HG03565 (cell line): ENCODE measurements at regions not wholly inside any gene's neighbourhood (a gene's known extent, or its start where the extent isn't known, plus 50 kb on each side); places are given as distances from the start of the nearest gene placed in this dataset.
"Not testable (repeated sequence)": the region's sequence is repeated elsewhere in the genome, so short reads cannot be mapped to it uniquely, and the experiment has no call there.

Experiments
- ATAC-seq: cut with Tn5 transposase; IDR thresholded peaks from one replicate; pipeline ENCODE4 v1.9.1; 2021; ENCODE audit warnings: mild to moderate bottlenecking, moderate library complexity; ENCODE audit not compliant: unreplicated experiment

GRCh38 chr9:25472085-25472607, 206.1 kb downstream of the TUSC1 start:
- ATAC-seq: no peak

DNA sequence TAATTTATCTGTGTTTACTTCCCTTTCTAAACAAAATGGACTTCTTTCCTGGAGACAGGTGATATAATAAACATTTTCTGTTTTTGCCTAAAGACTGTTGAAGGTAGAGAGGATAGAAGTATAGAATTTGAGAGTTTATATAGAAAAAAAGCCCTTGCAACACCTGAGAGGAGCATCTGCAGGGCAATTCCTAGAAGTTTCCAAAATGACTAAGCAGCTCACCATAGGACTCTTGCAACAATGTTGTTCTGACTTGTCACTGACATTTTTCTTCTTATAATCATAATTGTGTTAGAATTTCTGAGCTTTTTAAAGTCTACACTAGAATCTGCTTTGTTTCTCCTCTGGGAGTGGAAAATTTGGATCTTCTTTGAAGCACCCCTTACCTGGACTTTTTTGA, 216.8 kb downstream of the TUSC1 start:
- no peak for ATAC-seq

DNA sequence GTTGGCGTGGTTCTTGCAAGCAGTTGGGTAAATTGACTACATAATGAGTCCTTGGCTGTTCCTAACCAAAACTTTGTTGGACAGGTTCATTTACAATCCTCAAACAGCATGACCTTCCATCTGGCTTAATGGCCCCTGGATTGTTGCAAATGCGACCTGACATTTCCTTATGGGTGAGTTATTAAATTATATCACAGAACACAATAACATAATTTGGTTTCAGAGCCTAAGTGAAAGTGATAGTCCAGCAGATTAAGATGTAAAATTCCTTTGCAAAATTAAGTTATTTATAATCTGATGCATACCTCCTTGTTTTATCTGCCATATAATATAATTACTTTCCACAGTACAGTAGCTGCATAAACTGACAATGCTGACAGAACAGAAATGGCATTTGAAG, 224.4 kb downstream of the TUSC1 start:
- no peak for ATAC-seq

DNA sequence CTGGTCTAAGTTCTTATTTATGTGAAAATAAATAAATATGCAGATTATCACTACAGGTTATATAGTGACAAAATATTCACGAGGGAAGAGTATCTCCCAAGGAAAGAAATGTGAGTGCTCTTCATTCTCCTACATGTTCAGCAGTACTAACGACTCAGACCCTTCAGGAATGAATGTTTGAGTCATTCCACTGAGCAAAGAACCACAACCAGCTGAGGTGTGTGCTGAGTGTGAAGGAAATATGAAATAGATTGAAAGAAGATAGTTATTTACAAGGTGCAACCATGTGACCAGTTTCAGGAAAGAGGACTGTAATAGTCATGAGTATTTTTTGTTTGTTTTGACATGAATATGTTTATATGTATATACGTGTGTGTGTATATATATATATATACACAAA, 228.7 kb downstream of the TUSC1 start:
- no peak for ATAC-seq

DNA sequence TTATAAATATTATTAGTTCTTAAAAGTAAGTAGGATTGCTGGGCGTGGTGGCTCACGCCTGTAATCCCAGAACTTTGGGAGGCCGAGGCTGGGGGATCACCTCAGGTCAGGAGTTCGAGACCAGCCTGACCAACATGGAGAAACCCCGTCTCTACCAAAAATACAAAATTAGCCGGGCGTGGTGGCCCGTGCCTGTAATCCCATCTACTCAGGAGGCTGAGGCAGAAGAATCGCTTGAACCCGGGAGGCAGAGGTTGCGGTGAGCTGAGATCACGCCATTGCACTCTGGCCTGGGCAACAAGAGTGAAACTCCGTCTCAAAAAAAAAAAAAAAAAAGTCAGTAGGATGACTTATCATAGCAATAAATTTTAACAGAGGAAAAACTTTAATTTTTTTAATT, 232.5 kb downstream of the TUSC1 start:
- not testable (repeated sequence) for ATAC-seq

GRCh38 chr9:25442526-25442925, 235.7 kb downstream of the TUSC1 start:
- ATAC-seq: no peak

DNA sequence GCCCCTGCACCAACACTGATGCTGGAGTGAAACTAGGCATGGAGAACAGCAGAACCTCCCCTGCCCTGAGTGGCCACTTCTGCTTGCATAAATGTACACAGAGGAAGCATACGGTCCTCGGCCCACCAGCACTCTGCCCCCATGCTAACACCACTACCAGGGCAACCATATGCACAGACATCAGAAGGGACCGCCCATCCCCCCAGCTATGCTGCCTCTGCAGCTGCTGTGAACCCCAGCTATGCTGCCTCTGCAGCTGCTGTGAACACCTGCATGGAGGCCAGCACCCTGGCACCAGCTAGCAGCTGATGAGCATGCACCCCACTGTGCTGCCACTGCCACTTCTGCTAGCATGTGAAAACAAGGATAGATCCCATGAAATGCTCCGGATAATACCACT, 250.3 kb downstream of the TUSC1 start:
- no peak for ATAC-seq

GRCh38 chr9:25427290-25427689, 251.0 kb downstream of the TUSC1 start:
- ATAC-seq: no peak

GRCh38 chr9:25421560-25421959, 256.7 kb downstream of the TUSC1 start:
- no peak for ATAC-seq

GRCh38 chr9:25418974-25419373, 259.3 kb downstream of the TUSC1 start:
- no peak for ATAC-seq

DNA sequence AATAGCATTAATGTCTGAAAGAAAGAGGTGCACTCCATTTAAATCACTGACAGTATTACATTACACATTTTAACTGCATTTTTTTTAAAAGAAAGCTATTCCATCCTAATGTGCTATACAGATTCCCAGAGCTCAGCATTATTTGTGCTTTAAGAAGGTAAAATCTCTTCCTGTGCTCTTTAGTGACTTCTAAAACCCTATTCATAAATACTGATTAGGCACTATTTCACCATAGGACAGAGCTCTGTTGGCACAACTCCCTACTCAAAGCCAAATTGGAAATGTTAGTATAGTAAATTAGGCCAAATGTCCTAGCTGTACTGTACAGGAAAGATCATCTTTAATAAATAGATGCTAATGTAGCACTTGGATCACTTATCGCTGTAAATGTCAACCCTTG, 262.5 kb downstream of the TUSC1 start:
- no peak for ATAC-seq

DNA sequence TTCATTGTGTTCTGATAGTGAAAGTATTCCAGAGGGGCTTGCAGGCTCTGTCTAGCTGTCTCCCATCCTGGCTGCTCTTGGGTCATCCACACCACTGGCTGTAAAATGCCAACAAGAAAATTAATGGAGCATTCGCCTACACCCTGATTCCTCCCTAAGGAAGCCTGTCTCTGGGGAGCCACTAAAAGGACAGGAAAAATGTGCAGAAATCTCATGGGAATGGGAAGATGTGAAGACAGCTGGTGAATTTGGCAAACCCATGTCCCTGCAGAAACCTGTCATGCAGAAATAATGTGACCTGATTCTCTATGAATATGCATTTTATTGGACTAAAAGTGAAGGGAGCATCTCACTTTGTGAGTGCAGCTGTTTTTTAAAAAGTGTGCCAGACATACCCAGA, 265.6 kb downstream of the TUSC1 start:
- no peak for ATAC-seq

GRCh38 chr9:25397746-25398145, 280.5 kb downstream of the TUSC1 start:
- no peak for ATAC-seq

GRCh38 chr9:25396828-25397227, 281.4 kb downstream of the TUSC1 start:
- no peak for ATAC-seq

DNA sequence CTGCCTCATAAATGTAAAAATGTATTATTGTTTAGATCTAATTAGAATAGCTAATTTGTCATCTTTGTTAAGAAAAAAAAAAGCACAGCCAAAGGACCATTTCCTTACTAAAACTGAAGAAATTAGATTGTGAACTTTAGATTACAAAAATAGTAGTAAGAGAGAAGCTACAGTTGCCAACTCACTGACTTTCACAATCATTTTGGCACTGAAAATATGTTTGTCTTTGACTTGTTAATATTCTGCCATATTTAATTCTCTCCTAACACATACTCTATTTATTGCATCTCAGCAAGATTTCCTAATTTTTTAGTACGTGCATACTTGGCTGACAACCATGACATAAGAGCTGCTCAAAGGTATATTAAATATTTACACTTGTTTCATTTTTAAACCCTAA, 297.1 kb downstream of the TUSC1 start:
- no peak for ATAC-seq

DNA sequence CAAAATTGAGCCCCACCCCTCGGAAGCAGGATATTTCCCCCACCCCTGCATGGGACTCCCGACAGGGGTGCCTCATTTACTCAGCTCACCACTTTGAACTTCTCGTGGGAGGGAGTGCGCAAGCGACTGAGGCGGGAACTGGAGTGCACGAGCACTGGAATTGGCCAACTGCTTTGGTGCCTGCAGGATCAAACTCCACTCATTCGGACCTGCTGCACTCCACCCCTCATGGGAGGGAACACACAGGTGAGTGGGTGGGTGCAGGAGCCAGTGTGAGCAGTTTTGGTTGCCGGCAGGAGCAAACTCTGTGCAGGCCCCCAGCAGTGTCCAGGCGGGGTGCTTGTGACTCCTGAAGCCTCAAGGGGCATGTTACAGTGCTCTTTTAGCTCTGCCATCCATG, 301.2 kb downstream of the TUSC1 start:
- no peak for ATAC-seq

DNA sequence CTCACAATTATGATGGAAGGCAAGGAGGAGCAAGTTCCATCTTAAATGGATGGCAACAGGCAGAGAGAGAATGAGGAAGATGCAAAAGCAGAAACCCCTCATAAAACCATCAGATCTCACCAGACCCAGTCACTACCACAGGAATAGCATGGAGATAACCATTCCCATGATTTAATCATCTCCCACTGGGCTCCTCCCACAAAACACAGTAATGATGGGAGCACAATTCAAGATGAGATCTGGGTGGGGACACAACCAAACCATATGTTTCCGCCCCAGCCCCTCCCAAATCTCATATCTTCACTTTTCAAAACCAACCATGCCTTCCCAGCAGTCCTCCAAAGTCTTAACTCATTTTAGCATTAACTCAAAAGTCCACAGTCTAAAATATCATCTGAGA, 304.0 kb downstream of the TUSC1 start:
- no peak for ATAC-seq

DNA sequence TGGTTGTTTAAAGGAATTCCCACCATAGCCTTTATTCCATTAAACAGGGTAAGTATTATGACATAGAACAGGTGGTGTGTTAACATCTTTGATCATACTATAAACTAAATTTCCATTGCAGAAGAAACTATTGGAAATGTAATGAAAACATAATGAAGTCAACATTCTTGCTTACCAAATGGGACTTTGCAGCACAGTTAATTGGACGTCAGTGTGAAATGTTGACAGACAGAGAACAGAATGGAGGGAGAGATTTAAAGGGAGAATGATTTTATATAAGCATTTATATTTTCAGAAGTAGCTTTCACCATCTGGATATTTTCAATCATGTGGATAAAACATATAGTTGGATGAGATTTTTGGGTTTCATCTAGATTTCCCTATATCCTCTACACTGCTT, 311.3 kb downstream of the TUSC1 start:
- ATAC-seq: no peak

DNA sequence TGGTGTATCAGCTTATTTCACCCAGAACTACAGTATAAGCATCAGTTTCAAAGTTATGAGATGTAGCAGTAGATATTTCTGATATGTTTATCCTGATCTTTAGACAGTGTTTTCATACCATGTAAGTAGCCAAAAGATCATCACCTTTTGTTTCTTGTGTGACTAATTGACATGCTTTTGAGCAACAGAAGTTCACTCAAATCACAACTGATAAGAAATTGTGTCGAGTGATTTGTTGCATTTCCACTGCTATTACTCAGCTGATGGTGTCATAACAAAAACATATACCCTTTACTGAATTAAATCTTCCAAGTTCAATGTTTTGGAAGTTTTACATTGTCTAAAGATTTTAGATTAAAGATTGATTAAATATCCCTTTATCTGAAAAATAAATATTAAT, 324.5 kb downstream of the TUSC1 start:
- no peak for ATAC-seq

- no peak for ATAC-seq
These were observed 328.2 kb downstream of the TUSC1 start for GRCh38 chr9:25350011-25350410.

- ATAC-seq: no peak
These were observed 356.1 kb downstream of the TUSC1 start for GRCh38 chr9:25322142-25322541.

DNA sequence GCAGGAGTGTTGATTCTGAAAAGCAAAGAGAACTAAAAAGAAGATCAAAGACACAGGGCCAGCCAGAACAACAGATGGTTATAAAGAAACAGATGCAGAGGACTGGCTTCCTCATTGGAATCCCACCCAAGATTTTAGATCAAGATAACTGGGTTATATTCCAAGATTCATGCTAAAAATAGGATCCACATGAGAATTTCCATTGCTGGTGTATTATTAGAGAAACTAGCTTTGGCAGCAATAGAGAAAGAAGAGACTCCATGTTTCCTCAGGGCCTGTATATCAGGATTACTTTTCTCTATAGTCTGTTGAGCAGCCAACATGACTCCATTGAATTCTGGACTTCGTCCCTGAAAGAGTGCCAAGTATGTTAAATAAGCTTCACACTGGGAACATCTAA, 367.3 kb downstream of the TUSC1 start:
- no peak for ATAC-seq

DNA sequence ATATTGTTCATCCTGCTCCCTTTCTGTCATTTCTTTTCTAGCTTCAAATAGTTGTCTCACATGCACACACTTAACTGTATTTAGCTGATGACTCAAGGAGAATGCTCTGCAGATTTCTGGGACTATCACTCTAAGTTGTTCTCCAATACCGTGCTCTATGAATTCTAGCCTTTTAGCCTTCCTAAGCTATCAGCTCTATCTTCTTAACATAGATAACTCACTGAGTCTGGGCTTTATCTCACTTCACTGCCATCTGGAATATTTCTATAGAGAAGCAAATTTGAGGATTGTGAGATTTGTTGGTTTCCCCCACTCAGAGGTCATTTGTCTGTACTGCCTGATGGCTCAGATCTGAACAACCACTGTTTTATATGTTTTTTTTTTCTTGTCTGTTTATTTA, 369.7 kb downstream of the TUSC1 start:
- no peak for ATAC-seq

- ATAC-seq: no peak
These were observed 375.6 kb downstream of the TUSC1 start for GRCh38 chr9:25302601-25303000.
